Osteoblast (primary cell): ENCODE measurements at regions not wholly inside any gene's neighbourhood (a gene's known extent, or its start where the extent isn't known, plus 50 kb on each side); places are given as distances from the start of the nearest gene placed in this dataset.

Source experiments
- DNase-seq: peaks from one replicate; pipeline ENCODE4 v3.0.0; 2011; ENCODE audit warnings: low spot score, mixed read lengths; ENCODE audit not compliant: insufficient read length; ENCODE audit errors: missing footprints
- H2AFZ ChIP-seq: 2 replicates; pipeline ENCODE4 v1.6.0; 2011; ENCODE audit warnings: mild to moderate bottlenecking, low read length
- H3K27ac ChIP-seq: 2 replicates; pipeline ENCODE4 v1.5.1; 2011; ENCODE audit warnings: mild to moderate bottlenecking, low read depth, low read length, moderate library complexity
- H3K27me3 ChIP-seq: 2 replicates; pipeline ENCODE4 v1.6.0; 2012; ENCODE audit warnings: mild to moderate bottlenecking, control low read depth, inconsistent platforms, low read length, moderate library complexity; ENCODE audit not compliant: insufficient read depth
- H3K36me3 ChIP-seq: 2 replicates; pipeline ENCODE4 v1.5.1; 2011; ENCODE audit warnings: mild to moderate bottlenecking, low read length, control low read depth, moderate library complexity; ENCODE audit not compliant: insufficient read depth
- H3K4me1 ChIP-seq: 2 replicates; pipeline ENCODE4 v1.5.1; 2011; ENCODE audit warnings: mild to moderate bottlenecking, low read length, control low read depth, moderate library complexity; ENCODE audit not compliant: insufficient read depth
- H3K4me2 ChIP-seq: 2 replicates; pipeline ENCODE4 v1.6.0; 2011; ENCODE audit warnings: mild to moderate bottlenecking, low read length; ENCODE audit not compliant: insufficient read depth
- H3K4me3 ChIP-seq: fragments of 200-600 bp; sonication (generic); 3 replicates; pipeline ENCODE4 v1.5.1; 2012; ENCODE audit warnings: mild to moderate bottlenecking, low read length, inconsistent platforms; ENCODE audit not compliant: insufficient read depth
- H3K79me2 ChIP-seq: 2 replicates; pipeline ENCODE4 v1.6.0; 2012; ENCODE audit warnings: mild to moderate bottlenecking, low read length, control low read depth, inconsistent platforms; ENCODE audit not compliant: insufficient read depth
- H3K9me3 ChIP-seq: 2 replicates; pipeline ENCODE4 v1.5.1; 2011; ENCODE audit warnings: low read depth, low read length, control low read depth
- H4K20me1 ChIP-seq: 2 replicates; pipeline ENCODE4 v1.6.0; 2012; ENCODE audit warnings: mild to moderate bottlenecking, low read length, control low read depth; ENCODE audit not compliant: insufficient read depth
- CTCF ChIP-seq: IDR thresholded peaks from 2 replicates; pipeline ENCODE4 v1.5.1; 2011; ENCODE audit warnings: mild to moderate bottlenecking, low read depth, low read length, moderate library complexity; ENCODE audit errors: extremely low read depth

- Histone ChIP-seq H4K20me1 (no peaks in the 10 kb centered on the region), H2AFZ (no peak overlapping the region), H3K4me3 (no peak overlapping the region), H3K27me3 (peaks cover 41% of the 10 kb centered on the region), H3K9me3 (no peaks in the 10 kb centered on the region), H3K4me1 (no peaks in the 10 kb centered on the region), H3K27ac (no peak overlapping the region), H3K79me2 (no peaks in the 10 kb centered on the region), H3K36me3 (no peaks in the 10 kb centered on the region), H3K4me2 (no peak overlapping the region)
- no peak for DNase-seq
- no peak for TF ChIP-seq CTCF
Measured at GRCh38 chr5:172549696-172550095, 91.4 kb upstream of the NEURL1B start.

DNA sequence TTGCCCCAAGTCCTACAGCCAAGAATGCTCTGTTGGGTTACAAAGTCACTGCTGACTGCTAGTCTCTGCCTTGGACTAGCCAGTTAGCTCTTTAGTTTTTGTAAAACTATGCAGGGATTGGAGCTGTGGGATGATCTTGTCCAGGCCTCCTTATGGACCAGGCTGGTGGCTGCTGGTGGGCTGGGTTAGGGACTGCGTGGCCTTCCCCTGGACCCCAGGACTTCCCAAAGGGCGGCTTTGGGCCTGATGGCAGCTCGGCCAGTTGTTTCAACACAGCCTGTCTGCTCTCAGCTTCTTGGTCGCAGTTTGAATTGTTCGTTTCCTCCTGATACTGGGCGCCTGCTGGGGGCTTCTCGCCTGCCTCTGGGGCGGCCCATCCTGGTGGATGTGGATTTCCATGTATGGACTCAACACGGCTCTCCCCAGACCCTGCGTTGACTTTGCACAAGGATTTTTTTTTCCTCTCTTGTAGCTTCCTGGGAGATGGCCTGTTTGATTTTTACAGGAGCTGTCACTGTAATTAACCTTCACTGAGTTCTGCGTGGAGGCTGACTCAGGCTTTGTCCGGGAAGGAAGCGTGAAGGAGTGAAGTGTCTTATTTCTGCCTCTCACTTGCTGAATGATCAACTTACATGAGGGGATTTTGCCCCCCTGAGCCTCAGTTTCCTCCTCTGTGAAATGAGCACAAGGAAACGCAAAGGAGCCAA lies 91.9 kb upstream of the NEURL1B start:
- Histone ChIP-seq H3K9me3 (no peaks in the 10 kb centered on the region), H3K79me2 (no peaks in the 10 kb centered on the region), H3K4me3 (no peak overlapping the region), H3K27me3 (peaks cover 43% of the 10 kb centered on the region), H4K20me1 (no peaks in the 10 kb centered on the region), H3K4me1 (no peaks in the 10 kb centered on the region), H3K4me2 (no peak overlapping the region), H3K36me3 (no peaks in the 10 kb centered on the region), H3K27ac (no peak overlapping the region), H2AFZ (no peak overlapping the region)
- no peak for DNase-seq
- no peak for TF ChIP-seq CTCF

GRCh38 chr5:172548311-172548731 lies 92.7 kb upstream of the NEURL1B start:
- H3K4me2 ChIP-seq, result no peak overlapping the region
- no peak for DNase-seq
- no peaks in the 10 kb centered on the region for H3K36me3 ChIP-seq
- no peaks in the 10 kb centered on the region for H3K79me2 ChIP-seq
- H3K27me3 ChIP-seq, result peaks cover 40% of the 10 kb centered on the region
- no peaks in the 10 kb centered on the region for H3K4me1 ChIP-seq
- no peak overlapping the region for H2AFZ ChIP-seq
- H4K20me1 ChIP-seq, result no peaks in the 10 kb centered on the region
- no peak overlapping the region for H3K27ac ChIP-seq
- H3K9me3 ChIP-seq, result peaks cover 3% of the 10 kb centered on the region
- TF ChIP-seq CTCF, result no peak
- no peak overlapping the region for H3K4me3 ChIP-seq

GRCh38 chr5:172546196-172546595 lies 91.9 kb upstream of the SH3PXD2B start:
- Histone ChIP-seq H3K36me3 (no peaks in the 10 kb centered on the region), H3K79me2 (no peaks in the 10 kb centered on the region), H3K9me3 (peaks cover 3% of the 10 kb centered on the region), H3K27me3 (peaks cover 40% of the 10 kb centered on the region), H3K4me2 (no peak overlapping the region), H3K27ac (no peak overlapping the region), H4K20me1 (no peaks in the 10 kb centered on the region), H3K4me1 (no peaks in the 10 kb centered on the region), H3K4me3 (no peak overlapping the region), H2AFZ (no peak overlapping the region)
- no peak for TF ChIP-seq CTCF
- no peak for DNase-seq
